ENCODE measurements at regions not wholly inside any gene's neighbourhood (a gene's known extent, or its start where the extent isn't known, plus 50 kb on each side); places are given as distances from the start of the nearest gene placed in this dataset.
"Not testable (repeated sequence)": the region's sequence is repeated elsewhere in the genome, so short reads cannot be mapped to it uniquely, and the experiment has no call there.

- intact Hi-C loops (cut with micrococcal nuclease), result no loop called here
- no peaks in the 10 kb centered on the region for H3K9me3 Mint-ChIP-seq
Measured at GRCh38 chr15:38809621-38810020, 245.0 kb upstream of the RASGRP1 start.

GRCh38 chr15:38810686-38811085 is 246.1 kb upstream of the RASGRP1 start:
- Mint-ChIP-seq H3K36me3 (no peaks in the 10 kb centered on the region), H3K4me3 (no peak overlapping the region), H3K27ac (no peak overlapping the region), H3K27me3 (ENCODE audit: low read depth in 3 of 3) (peaks cover 0 to 3% (median under 1%) of the 10 kb centered on the region in 3 donors), H3K9me3 (peaks cover 0 to 3% (median 0%) of the 10 kb centered on the region in 7 donors), H3K4me1 (no peaks in the 10 kb centered on the region)
- no CpG with 5 or more reads among the region's 2 CpGs for WGBS (ENCODE audit: insufficient coverage)
- no peaks in the 10 kb centered on the region for H3K27me3 ChIP-seq (ENCODE audit: control insufficient read depth in 2 of 2, insufficient read depth in 2 of 2, low read length in 2 of 2)
- no peaks in the 10 kb centered on the region for H4K20me1 ChIP-seq (ENCODE audit: insufficient read depth, low read length)
- DNase-seq, result no peak
- H3K36me3 ChIP-seq (replicated peaks in 1 of 2; ENCODE audit: control insufficient read depth in 1 of 2, insufficient read depth in 2 of 2, low read length in 2 of 2), result no peaks in the 10 kb centered on the region
- H3K79me2 ChIP-seq (ENCODE audit: insufficient read depth, low read length), result no peaks in the 10 kb centered on the region
- no peak overlapping the region for H2AFZ ChIP-seq (ENCODE audit: insufficient read depth, low read depth, low read length, poor library complexity, severe bottlenecking)
- H3K27ac ChIP-seq (ENCODE audit: low read depth in 1 of 2, low read length in 2 of 2), result no peak overlapping the region
- intact Hi-C loops (cut with micrococcal nuclease), result no loop called here
- no peaks in the 10 kb centered on the region for H3K9me3 ChIP-seq (replicated peaks in 1 of 2; ENCODE audit: control insufficient read depth in 1 of 2, insufficient read depth in 1 of 2, low read length in 2 of 2)
- no peak overlapping the region for H3K4me3 ChIP-seq (replicated peaks in 1 of 3; ENCODE audit: low read depth in 2 of 3, low read length in 3 of 3)
- no peak for TF ChIP-seq CTCF (IDR thresholded peaks at IDR 0.05)
- H3K9ac ChIP-seq (ENCODE audit: insufficient read depth, low read length, poor library complexity, severe bottlenecking), result no peak overlapping the region
- no peak overlapping the region for H3K4me2 ChIP-seq (replicated peaks; ENCODE audit: extremely low read depth, low read length, poor library complexity, severe bottlenecking)
- no peaks in the 10 kb centered on the region for H3K4me1 ChIP-seq (ENCODE audit: control insufficient read depth in 1 of 2, insufficient read depth in 2 of 2, low read length in 2 of 2)

More at GRCh38 chr15:38809621-38810020, 245.0 kb upstream of the RASGRP1 start:
- H3K4me3 ChIP-seq (replicated peaks in 1 of 3; ENCODE audit: low read depth in 2 of 3, low read length in 3 of 3), result no peak overlapping the region
- H3K9me3 ChIP-seq (replicated peaks in 1 of 2; ENCODE audit: control insufficient read depth in 1 of 2, insufficient read depth in 1 of 2, low read length in 2 of 2), result no peaks in the 10 kb centered on the region
- H3K27ac ChIP-seq (ENCODE audit: low read depth in 1 of 2, low read length in 2 of 2), result no peak overlapping the region
- Mint-ChIP-seq H3K27me3 (ENCODE audit: low read depth in 3 of 3) (peaks cover 0 to 3% (median 0%) of the 10 kb centered on the region in 3 donors), H3K4me3 (no peak overlapping the region), H3K27ac (no peak overlapping the region), H3K4me1 (no peaks in the 10 kb centered on the region), H3K36me3 (no peaks in the 10 kb centered on the region)
- H3K4me2 ChIP-seq (replicated peaks; ENCODE audit: extremely low read depth, low read length, poor library complexity, severe bottlenecking), result no peak overlapping the region
- H3K4me1 ChIP-seq (ENCODE audit: control insufficient read depth in 1 of 2, insufficient read depth in 2 of 2, low read length in 2 of 2), result no peaks in the 10 kb centered on the region
- H4K20me1 ChIP-seq (ENCODE audit: insufficient read depth, low read length), result no peaks in the 10 kb centered on the region
- no peaks in the 10 kb centered on the region for H3K79me2 ChIP-seq (ENCODE audit: insufficient read depth, low read length)
- H3K36me3 ChIP-seq (replicated peaks in 1 of 2; ENCODE audit: control insufficient read depth in 1 of 2, insufficient read depth in 2 of 2, low read length in 2 of 2), result no peaks in the 10 kb centered on the region
- no peak overlapping the region for H2AFZ ChIP-seq (ENCODE audit: insufficient read depth, low read depth, low read length, poor library complexity, severe bottlenecking)
- no peak overlapping the region for H3K9ac ChIP-seq (ENCODE audit: insufficient read depth, low read length, poor library complexity, severe bottlenecking)
- no peak for DNase-seq
- H3K27me3 ChIP-seq (ENCODE audit: control insufficient read depth in 2 of 2, insufficient read depth in 2 of 2, low read length in 2 of 2), result no peaks in the 10 kb centered on the region
- no peak for TF ChIP-seq CTCF (IDR thresholded peaks at IDR 0.05)

- H3K36me3 ChIP-seq (replicated peaks in 1 of 2; ENCODE audit: control insufficient read depth in 1 of 2, insufficient read depth in 2 of 2, low read length in 2 of 2); H3K4me1 ChIP-seq (ENCODE audit: control insufficient read depth in 1 of 2, insufficient read depth in 2 of 2, low read length in 2 of 2); H3K27me3 Mint-ChIP-seq (ENCODE audit: low read depth in 3 of 3); H3K27me3 ChIP-seq (ENCODE audit: control insufficient read depth in 2 of 2, insufficient read depth in 2 of 2, low read length in 2 of 2); H3K4me1 Mint-ChIP-seq; H3K27ac Mint-ChIP-seq; H2AFZ ChIP-seq (ENCODE audit: insufficient read depth, low read depth, low read length, poor library complexity, severe bottlenecking); H3K36me3 Mint-ChIP-seq; H3K9me3 Mint-ChIP-seq; H3K79me2 ChIP-seq (ENCODE audit: insufficient read depth, low read length); H3K9ac ChIP-seq (ENCODE audit: insufficient read depth, low read length, poor library complexity, severe bottlenecking); intact Hi-C loops (cut with micrococcal nuclease); H4K20me1 ChIP-seq (ENCODE audit: insufficient read depth, low read length); H3K9me3 ChIP-seq (replicated peaks in 1 of 2; ENCODE audit: control insufficient read depth in 1 of 2, insufficient read depth in 1 of 2, low read length in 2 of 2); H3K4me2 ChIP-seq (replicated peaks; ENCODE audit: extremely low read depth, low read length, poor library complexity, severe bottlenecking); H3K4me3 Mint-ChIP-seq; DNase-seq; H3K4me3 ChIP-seq (replicated peaks in 1 of 3; ENCODE audit: low read depth in 2 of 3, low read length in 3 of 3); H3K27ac ChIP-seq (ENCODE audit: low read depth in 1 of 2, low read length in 2 of 2): not testable (repeated sequence)
- WGBS (ENCODE audit: insufficient coverage), result no CpG with 5 or more reads among the region's 1 CpG
Measured at GRCh38 chr15:38814254-38814653, 249.6 kb upstream of the RASGRP1 start.
